Kidney (tissue), 13 donors: ENCODE measurements at regions not wholly inside any gene's neighbourhood (a gene's known extent, or its start where the extent isn't known, plus 50 kb on each side); places are given as distances from the start of the nearest gene placed in this dataset.

Experiments used
- DNase-seq, 5 donors: peaks; one replicate each; pipeline ENCODE4 v3.0.0-alpha.2; 2013 to 2020
- FAIRE-seq: peaks from 2 replicates; lab custom pipeline; 2012; peaks lifted over from hg19 to GRCh38; lab: Jason Lieb, UNC
- H3K27ac ChIP-seq, 2 donors: one replicate each; pipeline ENCODE4 v1.7.0; 2013; ENCODE audit warnings: low read depth in 2 of 2, low read length in 2 of 2, inconsistent platforms in 1 of 2
- H3K27me3 ChIP-seq: one replicate; pipeline ENCODE4 v1.7.1; 2013; ENCODE audit warnings: low read length, inconsistent platforms; ENCODE audit not compliant: control insufficient read depth, insufficient read depth
- H3K36me3 ChIP-seq, 3 donors: one replicate each; pipeline versions ENCODE4 v1.7.0 to v1.7.1; 2013; ENCODE audit warnings: low read length in 3 of 3, control low read depth in 1 of 3, inconsistent platforms in 1 of 3; ENCODE audit not compliant: insufficient read depth in 3 of 3, control insufficient read depth in 2 of 3
- H3K4me1 ChIP-seq, 3 donors: one replicate each; pipeline versions ENCODE4 v1.7.0 to v1.7.1; 2013; ENCODE audit warnings: low read length in 3 of 3, inconsistent platforms in 1 of 3, low read depth in 1 of 3; ENCODE audit not compliant: control insufficient read depth in 2 of 3, insufficient read depth in 2 of 3
- H3K4me3 ChIP-seq, 3 donors: one replicate each; pipeline versions ENCODE4 v1.7.0 to v1.8.1; 2013; ENCODE audit warnings: low read length in 3 of 3, control low read depth in 1 of 3, inconsistent platforms in 1 of 3
- H3K9ac ChIP-seq, 3 donors: one replicate each; pipeline versions ENCODE4 v1.7.0 to v1.7.1; 2013; ENCODE audit warnings: low read length in 3 of 3, control low read depth in 1 of 3, inconsistent platforms in 1 of 3
- H3K9me3 ChIP-seq, 3 donors: one replicate each; pipeline versions ENCODE4 v1.7.0 to v1.7.1; 2013; ENCODE audit warnings: low read length in 3 of 3, control low read depth in 1 of 3, inconsistent platforms in 1 of 3; ENCODE audit not compliant: control insufficient read depth in 2 of 3, insufficient read depth in 1 of 3
- intact Hi-C: fragments of 100-400 bp; cut with DNase I; formaldehyde crosslinking; loops from one replicate; pipeline ENCODE4 v1.11.1; 2022
- TF ChIP-seq, protein P1 (sequence below): IDR thresholded peaks from 3 replicates; pipeline ENCODE4 v1.5.1; 2012; ENCODE audit warnings: mild to moderate bottlenecking, moderate library complexity, borderline replicate concordance; ENCODE audit not compliant: insufficient read depth; ENCODE audit errors: extremely low read depth
- donor health status: control.
- donor health status: control.
- donor health status: control.
- donor health status: control.
- donor health status: control.
- donor health status: DM: yes; HTN: yes; CAD: no.
- donor health status: Normal renal cell carcinoma (clear cell type).

DNA sequence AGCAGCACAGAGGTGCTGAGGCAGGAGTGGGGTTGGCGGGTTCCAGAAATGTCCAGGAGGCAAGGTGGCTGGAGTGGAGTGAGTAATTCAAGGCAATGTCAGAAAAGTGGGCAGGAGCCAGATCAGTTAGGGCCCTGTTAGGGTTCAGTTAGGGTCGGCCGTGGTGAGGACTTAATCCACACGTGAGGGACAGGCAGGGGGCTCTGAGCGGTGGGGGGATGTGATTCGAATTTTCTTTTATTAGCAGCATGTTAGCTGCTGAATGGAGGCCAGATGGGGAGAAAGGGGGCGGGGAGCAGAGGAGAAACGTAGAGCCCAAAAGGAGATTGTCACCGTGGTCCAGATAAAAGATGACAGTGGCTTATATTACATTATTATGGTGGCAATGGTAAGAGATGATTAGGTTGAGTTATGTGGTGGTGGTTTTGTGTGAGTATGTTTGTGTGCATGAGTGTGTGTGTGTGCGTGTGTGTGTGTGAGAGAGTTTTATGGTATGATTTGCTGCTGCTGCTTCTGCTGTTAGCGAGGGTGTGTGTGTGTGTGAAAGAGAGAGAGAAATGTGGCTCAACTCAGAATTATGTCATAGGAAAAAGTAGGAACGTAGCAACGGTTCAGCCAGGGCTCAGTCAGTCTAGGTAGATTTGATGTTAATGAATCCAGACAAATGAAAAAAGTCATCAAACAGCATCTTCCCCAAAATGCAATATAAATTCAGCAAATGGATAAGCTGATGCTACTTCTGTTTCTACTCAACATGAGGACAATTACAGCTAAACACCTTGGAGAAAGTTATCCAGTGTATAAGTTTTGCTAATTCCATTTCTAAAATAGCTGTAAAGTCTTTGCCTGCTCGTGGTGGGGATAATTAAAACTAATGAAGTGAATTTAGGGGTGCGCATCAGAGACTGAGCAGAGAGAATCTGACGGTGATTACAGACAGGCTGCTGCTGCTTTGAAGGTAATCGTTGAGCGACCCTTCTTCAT lies 390.6 kb downstream of the HAPSTR1 start:
- FAIRE-seq (no peak), DNase-seq (no peak)
- Histone ChIP-seq H3K36me3 (no peaks in the 10 kb centered on the region), H3K4me3 (no peak overlapping the region), H3K4me1 (no peaks in the 10 kb centered on the region), H3K9ac (no peak overlapping the region), H3K27me3 (no peaks in the 10 kb centered on the region), H3K27ac (no peak overlapping the region), H3K9me3 (no peaks in the 10 kb centered on the region)
- TF ChIP-seq, protein P1, sequence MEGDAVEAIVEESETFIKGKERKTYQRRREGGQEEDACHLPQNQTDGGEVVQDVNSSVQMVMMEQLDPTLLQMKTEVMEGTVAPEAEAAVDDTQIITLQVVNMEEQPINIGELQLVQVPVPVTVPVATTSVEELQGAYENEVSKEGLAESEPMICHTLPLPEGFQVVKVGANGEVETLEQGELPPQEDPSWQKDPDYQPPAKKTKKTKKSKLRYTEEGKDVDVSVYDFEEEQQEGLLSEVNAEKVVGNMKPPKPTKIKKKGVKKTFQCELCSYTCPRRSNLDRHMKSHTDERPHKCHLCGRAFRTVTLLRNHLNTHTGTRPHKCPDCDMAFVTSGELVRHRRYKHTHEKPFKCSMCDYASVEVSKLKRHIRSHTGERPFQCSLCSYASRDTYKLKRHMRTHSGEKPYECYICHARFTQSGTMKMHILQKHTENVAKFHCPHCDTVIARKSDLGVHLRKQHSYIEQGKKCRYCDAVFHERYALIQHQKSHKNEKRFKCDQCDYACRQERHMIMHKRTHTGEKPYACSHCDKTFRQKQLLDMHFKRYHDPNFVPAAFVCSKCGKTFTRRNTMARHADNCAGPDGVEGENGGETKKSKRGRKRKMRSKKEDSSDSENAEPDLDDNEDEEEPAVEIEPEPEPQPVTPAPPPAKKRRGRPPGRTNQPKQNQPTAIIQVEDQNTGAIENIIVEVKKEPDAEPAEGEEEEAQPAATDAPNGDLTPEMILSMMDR = no peak
- intact Hi-C loops = no loop called here

DNA sequence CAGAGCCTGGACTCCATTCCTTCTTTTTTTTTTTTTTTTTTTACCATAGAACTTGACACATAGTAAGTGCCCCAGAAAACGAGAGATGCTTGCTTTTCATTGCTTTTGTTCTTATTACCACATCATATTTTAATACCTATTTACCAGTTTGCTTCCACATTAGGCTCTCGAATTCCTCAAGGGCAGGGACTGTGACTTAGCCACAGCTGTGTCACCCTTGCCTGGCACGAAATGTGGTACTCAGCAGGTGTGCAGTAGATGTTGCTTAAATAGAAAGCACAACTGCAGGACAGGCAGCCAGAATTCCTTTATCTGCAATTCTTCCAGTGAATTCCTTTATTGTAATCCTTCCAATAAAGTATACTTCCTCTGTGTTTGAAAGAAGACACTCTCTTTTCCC lies 393.0 kb downstream of the HAPSTR1 start:
- intact Hi-C loops = no loop called here
- no peaks in the 10 kb centered on the region for H3K4me1 ChIP-seq
- H3K27me3 ChIP-seq = no peaks in the 10 kb centered on the region
- no peaks in the 10 kb centered on the region for H3K9me3 ChIP-seq
- TF ChIP-seq, protein P1 = no peak
- no peaks in the 10 kb centered on the region for H3K36me3 ChIP-seq
- H3K27ac ChIP-seq = no peak overlapping the region
- DNase-seq = peak in 3 of 5 donors; percentile 21 to 63 (median 39)
- FAIRE-seq = no peak
- H3K9ac ChIP-seq = no peak overlapping the region
- no peak overlapping the region for H3K4me3 ChIP-seq

DNA sequence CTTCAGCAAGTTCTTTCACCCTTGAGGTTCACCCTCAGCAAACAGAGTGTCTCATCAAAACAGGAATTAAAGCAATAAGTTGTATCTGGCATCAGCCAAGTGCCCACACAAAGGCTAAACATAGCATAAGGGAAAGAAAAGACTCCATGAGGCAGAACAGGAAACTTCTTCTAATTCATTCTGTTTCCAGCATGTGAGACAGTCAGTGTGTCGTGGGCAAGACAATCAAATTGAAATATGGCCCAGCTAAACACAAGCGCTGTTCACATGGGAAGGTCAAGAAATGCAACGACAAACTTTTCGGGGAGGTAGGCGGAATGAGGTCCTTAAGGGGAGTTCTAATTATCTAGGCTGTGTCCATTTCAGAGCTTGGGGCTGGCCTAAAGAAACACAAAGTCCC lies 393.4 kb downstream of the HAPSTR1 start:
- Histone ChIP-seq H3K36me3 (no peaks in the 10 kb centered on the region), H3K9me3 (no peaks in the 10 kb centered on the region), H3K4me1 (no peaks in the 10 kb centered on the region), H3K9ac (no peak overlapping the region), H3K27ac (no peak overlapping the region), H3K4me3 (no peak overlapping the region), H3K27me3 (no peaks in the 10 kb centered on the region)
- FAIRE-seq (no peak), DNase-seq (peak in 3 of 5 donors; percentile 30 to 58 (median 51))
- TF ChIP-seq, protein P1 = no peak
- intact Hi-C loops = no loop called here
